AG09309 (cell line): ENCODE measurements at regions not wholly inside any gene's neighbourhood (a gene's known extent, or its start where the extent isn't known, plus 50 kb on each side); places are given as distances from the start of the nearest gene placed in this dataset.

ENCODE experiments used
- DNase-seq: peaks from one replicate; pipeline ENCODE4 v3.0.0-alpha.2; 2010; ENCODE audit warnings: low read depth
- H3K4me3 ChIP-seq: 2 replicates; pipeline ENCODE4 v1.5.1; 2011; ENCODE audit warnings: mild to moderate bottlenecking, low read depth, low read length, moderate library complexity; ENCODE audit not compliant: control insufficient read depth
- CTCF ChIP-seq: IDR thresholded peaks from 2 replicates; pipeline ENCODE4 v1.5.1; 2011; ENCODE audit warnings: mild to moderate bottlenecking, low read depth, low read length, inconsistent platforms; ENCODE audit not compliant: insufficient read depth, control insufficient read depth; ENCODE audit errors: missing control alignments

DNA sequence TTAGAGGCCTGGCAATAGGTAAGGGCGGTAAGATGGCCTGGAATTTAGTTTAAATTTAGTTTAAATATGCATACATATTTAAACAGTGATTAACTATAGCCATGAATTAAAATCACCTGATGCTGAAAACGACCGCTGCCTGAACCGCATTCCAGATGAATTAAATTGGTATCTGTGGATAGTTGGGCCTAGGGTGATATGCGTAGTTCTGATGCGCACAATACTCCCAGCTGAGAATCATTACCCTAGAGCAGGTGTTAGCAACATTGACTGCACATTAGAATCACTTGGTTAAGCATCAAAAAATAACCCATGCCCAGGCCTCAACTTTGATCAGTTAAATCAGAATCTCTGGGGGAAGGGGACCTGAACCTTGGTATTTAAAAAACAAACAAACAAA, 432.4 kb downstream of the GBA3 start:
- TF ChIP-seq CTCF = no peak
- DNase-seq = no peak
- H3K4me3 ChIP-seq = no peak overlapping the region

DNA sequence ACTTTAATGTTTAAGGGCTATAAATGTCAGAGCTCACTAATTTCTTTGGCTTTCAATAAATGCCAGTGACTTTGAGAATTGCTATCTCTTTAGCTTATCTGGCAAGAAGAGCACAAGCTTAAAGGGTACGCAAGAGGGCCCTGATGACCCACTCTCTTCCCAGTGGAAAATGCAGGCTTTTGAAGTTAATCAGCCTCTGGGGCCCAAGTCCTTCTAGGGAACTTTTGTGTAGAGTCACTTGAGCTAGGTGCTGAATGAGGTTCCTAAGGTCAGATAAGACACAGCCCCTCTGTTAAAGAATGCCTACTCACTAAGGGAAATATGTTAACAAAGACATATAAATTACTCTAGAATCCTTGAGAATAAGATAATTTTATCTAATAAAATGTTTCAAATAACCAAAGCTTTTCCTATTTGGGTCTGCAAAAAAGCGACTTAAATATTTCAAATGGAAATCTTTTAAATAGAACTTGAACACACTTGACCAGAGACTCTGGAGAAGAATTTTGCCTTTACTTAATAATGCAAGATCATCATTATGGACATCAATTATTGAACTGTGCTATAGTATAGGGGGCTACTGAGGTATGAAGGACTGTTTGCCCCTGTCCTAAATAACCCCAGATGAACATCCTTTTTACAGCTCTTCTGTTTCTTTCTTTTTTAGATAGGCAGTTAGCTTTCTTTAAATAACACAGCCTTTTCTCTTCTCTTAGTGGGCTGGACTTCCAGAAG, 430.1 kb downstream of the GBA3 start:
- no peak for DNase-seq
- TF ChIP-seq CTCF = no peak
- no peak overlapping the region for H3K4me3 ChIP-seq

- TF ChIP-seq CTCF = no peak
- no peak overlapping the region for H3K4me3 ChIP-seq
- DNase-seq = no peak
Observed at GRCh38 chr4:23120374-23120773, 427.6 kb downstream of the GBA3 start.

- no peak for TF ChIP-seq CTCF
- no peak for DNase-seq
- H3K4me3 ChIP-seq = no peak overlapping the region
Observed at GRCh38 chr4:23117826-23118225, 425.1 kb downstream of the GBA3 start.

DNA sequence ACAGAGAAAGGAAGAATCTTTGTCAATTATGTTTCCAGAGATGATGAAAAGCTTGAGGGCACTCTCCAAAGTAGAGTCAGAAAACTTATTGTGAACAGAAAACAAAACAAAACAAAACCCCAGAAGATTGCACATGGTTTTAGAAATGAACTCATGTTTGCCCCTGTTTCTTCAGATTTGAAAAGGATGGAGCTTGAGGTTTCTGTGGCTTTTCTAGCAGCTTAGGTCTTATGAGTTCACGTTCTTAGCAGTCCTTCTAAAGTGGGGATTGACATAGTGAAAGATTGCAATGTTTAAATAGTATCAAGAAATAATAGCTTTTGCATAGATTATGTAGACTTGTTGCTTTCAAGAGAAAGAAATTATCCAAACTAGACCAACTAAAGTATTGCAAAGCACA, 421.8 kb downstream of the GBA3 start:
- H3K4me3 ChIP-seq = no peak overlapping the region
- DNase-seq = no peak
- no peak for TF ChIP-seq CTCF

DNA sequence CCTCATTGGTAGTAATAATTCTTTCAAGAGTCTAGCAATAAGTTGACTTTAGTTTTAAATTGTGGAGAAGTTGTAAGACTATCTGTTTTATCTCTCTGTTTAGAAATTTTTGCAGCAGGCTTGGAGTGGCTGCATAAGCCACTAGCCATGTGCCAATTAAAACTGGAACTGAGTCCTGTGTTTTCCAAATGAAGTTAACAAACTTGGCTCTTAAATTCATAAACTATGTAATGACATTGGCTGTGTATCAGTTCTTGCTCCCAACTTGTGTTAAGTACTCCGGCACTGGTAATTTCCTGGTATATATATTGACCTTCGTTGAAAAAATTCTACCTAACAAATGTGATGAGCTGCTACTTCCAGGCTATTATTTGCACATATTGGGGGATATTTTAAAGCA, 420.4 kb downstream of the GBA3 start:
- TF ChIP-seq CTCF = no peak
- no peak overlapping the region for H3K4me3 ChIP-seq
- DNase-seq = no peak
